HG02870 (cell line): ENCODE measurements at regions not wholly inside any gene's neighbourhood (a gene's known extent, or its start where the extent isn't known, plus 50 kb on each side); places are given as distances from the start of the nearest gene placed in this dataset.
"Not testable (repeated sequence)": the region's sequence is repeated elsewhere in the genome, so short reads cannot be mapped to it uniquely, and the experiment has no call there.

Source experiments
- ATAC-seq: cut with Tn5 transposase; IDR thresholded peaks from one replicate; pipeline ENCODE4 v1.9.1; 2021; ENCODE audit warnings: mild to moderate bottlenecking, moderate library complexity; ENCODE audit not compliant: unreplicated experiment

GRCh38 chr1:143905214-143906179 is 66.3 kb downstream of the FAM72C start:
- not testable (repeated sequence) for ATAC-seq

GRCh38 chr1:143904622-143904979 is 67.2 kb downstream of the FAM72C start:
- not testable (repeated sequence) for ATAC-seq

- ATAC-seq, result not testable (repeated sequence)
Measured at GRCh38 chr1:143903899-143904621, 67.7 kb downstream of the FAM72C start.

- not testable (repeated sequence) for ATAC-seq
Measured at GRCh38 chr1:143896377-143896776, 75.4 kb downstream of the FAM72C start.

GRCh38 chr1:143884932-143885574 is 86.7 kb downstream of the FAM72C start:
- ATAC-seq, result peak; percentile 89

GRCh38 chr1:143884532-143884931 is 87.3 kb downstream of the FAM72C start:
- peak; percentile 87 for ATAC-seq

- ATAC-seq, result not testable (repeated sequence)
Measured at GRCh38 chr1:143879757-143880536, 91.8 kb downstream of the FAM72C start.

- not testable (repeated sequence) for ATAC-seq
Measured at GRCh38 chr1:143875947-143876346, 95.8 kb downstream of the FAM72C start.

GRCh38 chr1:143874625-143875024 is 97.2 kb downstream of the FAM72C start:
- ATAC-seq, result not testable (repeated sequence)

GRCh38 chr1:143873650-143874049 is 98.1 kb downstream of the FAM72C start:
- not testable (repeated sequence) for ATAC-seq

GRCh38 chr1:143870388-143870787 is 101.4 kb downstream of the FAM72C start:
- ATAC-seq, result not testable (repeated sequence)

GRCh38 chr1:143867590-143868220 is 104.1 kb downstream of the FAM72C start:
- ATAC-seq, result not testable (repeated sequence)

- peak; percentile 86 for ATAC-seq
Measured at GRCh38 chr1:143863901-143864520, 107.8 kb downstream of the FAM72C start.

GRCh38 chr1:143862722-143863121 is 109.1 kb downstream of the FAM72C start:
- not testable (repeated sequence) for ATAC-seq

GRCh38 chr1:143861306-143861705 is 110.5 kb downstream of the FAM72C start:
- not testable (repeated sequence) for ATAC-seq

- ATAC-seq, result not testable (repeated sequence)
Measured at GRCh38 chr1:143855867-143856266, 115.9 kb downstream of the FAM72C start.

GRCh38 chr1:143854069-143854468 is 117.7 kb downstream of the FAM72C start:
- not testable (repeated sequence) for ATAC-seq

- not testable (repeated sequence) for ATAC-seq
Measured at GRCh38 chr1:143850637-143851036, 121.1 kb downstream of the FAM72C start.

GRCh38 chr1:143848859-143849258 is 122.9 kb downstream of the FAM72C start:
- not testable (repeated sequence) for ATAC-seq
